Ishikawa (cell line): ENCODE measurements at regions not wholly inside any gene's neighbourhood (a gene's known extent, or its start where the extent isn't known, plus 50 kb on each side); places are given as distances from the start of the nearest gene placed in this dataset.

Source experiments
- CEBPB ChIP-seq: IDR thresholded peaks from 2 replicates; pipeline ENCODE4 v1.6.1; 2012
- EP300 ChIP-seq: IDR thresholded peaks from 2 replicates; pipeline ENCODE4 v1.6.1; 2012; ENCODE audit warnings: borderline replicate concordance
- TAF1 ChIP-seq: IDR thresholded peaks from 2 replicates; pipeline ENCODE4 v1.6.1; 2012; ENCODE audit warnings: low read depth, mild to moderate bottlenecking
- TCF12 ChIP-seq: IDR thresholded peaks from 2 replicates; pipeline ENCODE4 v1.6.1; 2012; ENCODE audit warnings: low read depth
- ZBTB7A ChIP-seq: IDR thresholded peaks from 2 replicates; pipeline ENCODE4 v1.6.1; 2012; ENCODE audit warnings: low read depth
- TF ChIP-seq, protein P1 (sequence below): IDR thresholded peaks from 2 replicates; pipeline ENCODE4 v1.6.1; 2012
- TF ChIP-seq, protein P2 (sequence below): IDR thresholded peaks from 2 replicates; pipeline ENCODE4 v1.6.1; 2012; ENCODE audit warnings: low read depth, mild to moderate bottlenecking
- TF ChIP-seq, protein P3 (sequence below): IDR thresholded peaks from 2 replicates; pipeline ENCODE4 v1.6.1; 2012

DNA sequence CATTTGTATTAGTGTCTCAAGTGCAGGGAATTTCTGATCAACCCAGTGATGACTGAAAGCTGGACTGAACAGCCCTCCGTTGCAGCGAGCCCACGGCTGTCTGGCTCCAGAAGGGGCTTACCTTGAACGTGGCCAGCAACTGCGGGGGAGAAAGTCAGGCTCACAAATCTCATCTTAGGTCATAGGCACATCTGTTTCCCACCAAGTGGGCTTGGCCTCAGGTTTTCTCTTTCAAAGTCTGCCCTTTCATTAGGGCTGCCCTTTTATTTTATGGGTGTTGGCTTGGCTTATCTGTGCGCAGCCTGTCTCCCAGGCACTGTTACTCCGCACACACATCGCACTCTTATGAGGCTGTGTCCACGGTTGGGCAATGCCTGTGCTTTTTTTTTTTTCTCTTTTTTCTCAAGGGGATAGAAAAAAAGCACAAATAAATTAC lies 178.0 kb downstream of the JCAD start:
- TF ChIP-seq EP300 (no peak), TCF12 (no peak), CEBPB (no peak), ZBTB7A (no peak), TAF1 (no peak)
- TF ChIP-seq, protein P1, sequence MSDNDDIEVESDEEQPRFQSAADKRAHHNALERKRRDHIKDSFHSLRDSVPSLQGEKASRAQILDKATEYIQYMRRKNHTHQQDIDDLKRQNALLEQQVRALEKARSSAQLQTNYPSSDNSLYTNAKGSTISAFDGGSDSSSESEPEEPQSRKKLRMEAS = no peak
- TF ChIP-seq, protein P2, sequence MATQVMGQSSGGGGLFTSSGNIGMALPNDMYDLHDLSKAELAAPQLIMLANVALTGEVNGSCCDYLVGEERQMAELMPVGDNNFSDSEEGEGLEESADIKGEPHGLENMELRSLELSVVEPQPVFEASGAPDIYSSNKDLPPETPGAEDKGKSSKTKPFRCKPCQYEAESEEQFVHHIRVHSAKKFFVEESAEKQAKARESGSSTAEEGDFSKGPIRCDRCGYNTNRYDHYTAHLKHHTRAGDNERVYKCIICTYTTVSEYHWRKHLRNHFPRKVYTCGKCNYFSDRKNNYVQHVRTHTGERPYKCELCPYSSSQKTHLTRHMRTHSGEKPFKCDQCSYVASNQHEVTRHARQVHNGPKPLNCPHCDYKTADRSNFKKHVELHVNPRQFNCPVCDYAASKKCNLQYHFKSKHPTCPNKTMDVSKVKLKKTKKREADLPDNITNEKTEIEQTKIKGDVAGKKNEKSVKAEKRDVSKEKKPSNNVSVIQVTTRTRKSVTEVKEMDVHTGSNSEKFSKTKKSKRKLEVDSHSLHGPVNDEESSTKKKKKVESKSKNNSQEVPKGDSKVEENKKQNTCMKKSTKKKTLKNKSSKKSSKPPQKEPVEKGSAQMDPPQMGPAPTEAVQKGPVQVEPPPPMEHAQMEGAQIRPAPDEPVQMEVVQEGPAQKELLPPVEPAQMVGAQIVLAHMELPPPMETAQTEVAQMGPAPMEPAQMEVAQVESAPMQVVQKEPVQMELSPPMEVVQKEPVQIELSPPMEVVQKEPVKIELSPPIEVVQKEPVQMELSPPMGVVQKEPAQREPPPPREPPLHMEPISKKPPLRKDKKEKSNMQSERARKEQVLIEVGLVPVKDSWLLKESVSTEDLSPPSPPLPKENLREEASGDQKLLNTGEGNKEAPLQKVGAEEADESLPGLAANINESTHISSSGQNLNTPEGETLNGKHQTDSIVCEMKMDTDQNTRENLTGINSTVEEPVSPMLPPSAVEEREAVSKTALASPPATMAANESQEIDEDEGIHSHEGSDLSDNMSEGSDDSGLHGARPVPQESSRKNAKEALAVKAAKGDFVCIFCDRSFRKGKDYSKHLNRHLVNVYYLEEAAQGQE = no peak
- TF ChIP-seq, protein P3, sequence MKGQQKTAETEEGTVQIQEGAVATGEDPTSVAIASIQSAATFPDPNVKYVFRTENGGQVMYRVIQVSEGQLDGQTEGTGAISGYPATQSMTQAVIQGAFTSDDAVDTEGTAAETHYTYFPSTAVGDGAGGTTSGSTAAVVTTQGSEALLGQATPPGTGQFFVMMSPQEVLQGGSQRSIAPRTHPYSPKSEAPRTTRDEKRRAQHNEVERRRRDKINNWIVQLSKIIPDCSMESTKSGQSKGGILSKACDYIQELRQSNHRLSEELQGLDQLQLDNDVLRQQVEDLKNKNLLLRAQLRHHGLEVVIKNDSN = no peak
